ENCODE measurements at regions not wholly inside any gene's neighbourhood (a gene's known extent, or its start where the extent isn't known, plus 50 kb on each side); places are given as distances from the start of the nearest gene placed in this dataset.

DNA sequence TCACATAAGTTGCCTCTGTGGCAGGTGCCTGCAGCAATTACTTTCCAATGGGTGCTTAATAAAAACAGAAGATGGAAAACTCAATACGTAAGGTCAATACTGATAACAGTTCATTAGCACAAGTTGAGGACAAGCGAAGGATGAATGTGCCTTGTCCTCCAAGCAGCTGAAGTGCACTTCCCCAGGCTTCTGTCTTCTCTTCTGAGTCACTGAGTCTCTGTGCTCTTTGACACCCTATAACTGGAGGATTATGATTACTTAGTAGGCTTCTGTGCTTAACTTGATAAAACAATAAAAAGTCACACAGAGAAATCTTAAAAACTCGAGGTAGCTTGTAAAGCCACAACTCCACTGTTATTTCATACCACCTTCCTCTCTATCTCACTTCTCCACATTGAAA, 216.6 kb upstream of the ADCY2 start:
- Histone ChIP-seq H3K27ac (ENCODE audit: insufficient read length, low read depth, low read length) (no peak overlapping the region), H3K27me3 (ENCODE audit: insufficient read depth, low read length) (no peaks in the 10 kb centered on the region), H3K56ac (ENCODE audit: insufficient read length, low read depth, low read length) (no peak overlapping the region), H2BK12ac (ENCODE audit: insufficient read length, low read depth, low read length) (no peak overlapping the region), H4K91ac (ENCODE audit: insufficient read length, low read depth, low read length) (no peak overlapping the region), H4K5ac (ENCODE audit: insufficient read length, low read depth, low read length) (no peak overlapping the region), H2BK20ac (ENCODE audit: low read depth, low read length, poor library complexity, severe bottlenecking) (no peak overlapping the region), H3K9me3 (ENCODE audit: control insufficient read depth, low read depth, low read length) (no peaks in the 10 kb centered on the region), H3K18ac (ENCODE audit: insufficient read length, low read depth, low read length) (no peak overlapping the region), H3K9ac (ENCODE audit: extremely low read depth, insufficient read length, low read length) (no peak overlapping the region), H3K14ac (ENCODE audit: insufficient read depth, low read length) (no peak overlapping the region), H3K79me1 (ENCODE audit: insufficient read depth, low read depth, low read length, poor library complexity, severe bottlenecking) (no peaks in the 10 kb centered on the region), H3K4ac (ENCODE audit: low read depth, low read length) (no peak overlapping the region), H3K79me2 (ENCODE audit: insufficient read depth, low read length) (no peaks in the 10 kb centered on the region), H2BK15ac (ENCODE audit: low read depth, low read length) (no peak overlapping the region), H2BK5ac (ENCODE audit: insufficient read length, low read length) (no peak overlapping the region), H2AK5ac (ENCODE audit: insufficient read length, low read length) (no peak overlapping the region), H4K20me1 (ENCODE audit: control insufficient read depth, insufficient read depth, insufficient read length) (no peaks in the 10 kb centered on the region), H2AFZ (ENCODE audit: low read length) (no peak overlapping the region), H4K8ac (replicated peaks; ENCODE audit: insufficient read length, low read depth, low read length) (no peak overlapping the region), H2BK120ac (ENCODE audit: low read depth, low read length, poor library complexity, severe bottlenecking) (no peak overlapping the region), H3K23ac (ENCODE audit: insufficient read length, low read depth, low read length) (no peak overlapping the region), H3K4me2 (ENCODE audit: insufficient read depth, insufficient read length, low read length) (no peak overlapping the region), H3K23me2 (ENCODE audit: insufficient read length, low read depth, low read length, poor library complexity, severe bottlenecking) (no peaks in the 10 kb centered on the region), H3T11ph (ENCODE audit: low read length) (no peak overlapping the region), H3K4me1 (ENCODE audit: insufficient read depth, low read length) (no peaks in the 10 kb centered on the region)
- Mint-ChIP-seq H3K4me3 (no peak overlapping the region), H3K27me3 (ENCODE audit: low read depth) (no peaks in the 10 kb centered on the region), H3K4me1 (no peaks in the 10 kb centered on the region), H3K27ac (no peak overlapping the region), H3K36me3 (ENCODE audit: insufficient read depth in 1 of 3, low read depth in 3 of 3) (no peaks in the 10 kb centered on the region), H3K9me3 (no peaks in the 10 kb centered on the region)
- WGBS (ENCODE audit: extremely low coverage, insufficient read length, low lambda C conversion rate): no CpG with 5 or more reads among the region's 3 CpGs
- no peak for DNase-seq
- TF ChIP-seq, protein P1, sequence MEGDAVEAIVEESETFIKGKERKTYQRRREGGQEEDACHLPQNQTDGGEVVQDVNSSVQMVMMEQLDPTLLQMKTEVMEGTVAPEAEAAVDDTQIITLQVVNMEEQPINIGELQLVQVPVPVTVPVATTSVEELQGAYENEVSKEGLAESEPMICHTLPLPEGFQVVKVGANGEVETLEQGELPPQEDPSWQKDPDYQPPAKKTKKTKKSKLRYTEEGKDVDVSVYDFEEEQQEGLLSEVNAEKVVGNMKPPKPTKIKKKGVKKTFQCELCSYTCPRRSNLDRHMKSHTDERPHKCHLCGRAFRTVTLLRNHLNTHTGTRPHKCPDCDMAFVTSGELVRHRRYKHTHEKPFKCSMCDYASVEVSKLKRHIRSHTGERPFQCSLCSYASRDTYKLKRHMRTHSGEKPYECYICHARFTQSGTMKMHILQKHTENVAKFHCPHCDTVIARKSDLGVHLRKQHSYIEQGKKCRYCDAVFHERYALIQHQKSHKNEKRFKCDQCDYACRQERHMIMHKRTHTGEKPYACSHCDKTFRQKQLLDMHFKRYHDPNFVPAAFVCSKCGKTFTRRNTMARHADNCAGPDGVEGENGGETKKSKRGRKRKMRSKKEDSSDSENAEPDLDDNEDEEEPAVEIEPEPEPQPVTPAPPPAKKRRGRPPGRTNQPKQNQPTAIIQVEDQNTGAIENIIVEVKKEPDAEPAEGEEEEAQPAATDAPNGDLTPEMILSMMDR (conservative IDR thresholded peaks at IDR 0.05): no peak

Measured in H9 (cell line).